ENCODE measurements at regions not wholly inside any gene's neighbourhood (a gene's known extent, or its start where the extent isn't known, plus 50 kb on each side); places are given as distances from the start of the nearest gene placed in this dataset.

DNA sequence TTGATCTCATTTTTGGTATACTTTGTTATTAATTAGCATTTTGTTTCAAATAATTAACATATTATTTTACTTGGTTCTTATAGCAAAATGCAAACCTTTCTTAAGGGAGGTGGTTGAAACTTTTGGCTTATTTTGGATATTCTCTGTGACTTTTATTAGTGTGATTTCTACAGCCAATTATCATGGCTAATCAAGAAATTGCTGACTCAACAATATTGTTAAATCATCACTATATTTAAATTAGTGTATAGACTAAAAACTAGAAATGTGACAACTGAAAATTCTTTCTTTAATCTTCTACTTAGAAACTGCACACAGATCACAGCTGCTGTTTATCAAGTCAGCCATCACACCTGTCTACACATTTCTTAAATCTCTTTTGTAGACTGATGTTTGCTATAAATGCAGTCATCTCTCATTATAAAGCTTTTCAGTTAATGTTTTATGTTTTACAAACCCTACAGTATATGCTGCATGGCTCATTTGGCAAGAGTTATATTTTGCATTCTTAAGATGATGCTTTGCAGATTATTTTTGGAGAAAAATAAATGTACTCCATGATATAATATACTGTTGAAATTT lies 389.8 kb upstream of the PCDH10 start:
- H3K27me3 ChIP-seq = no peaks in the 10 kb centered on the region
- no peaks in the 10 kb centered on the region for H3K4me1 ChIP-seq
- H3K36me3 ChIP-seq = no peaks in the 10 kb centered on the region
- H3K4me3 ChIP-seq = no peak overlapping the region
- H3K9me3 ChIP-seq = no peaks in the 10 kb centered on the region
- H3K27ac ChIP-seq = no peak overlapping the region
- DNase-seq = no peak
- TF ChIP-seq, protein P1, sequence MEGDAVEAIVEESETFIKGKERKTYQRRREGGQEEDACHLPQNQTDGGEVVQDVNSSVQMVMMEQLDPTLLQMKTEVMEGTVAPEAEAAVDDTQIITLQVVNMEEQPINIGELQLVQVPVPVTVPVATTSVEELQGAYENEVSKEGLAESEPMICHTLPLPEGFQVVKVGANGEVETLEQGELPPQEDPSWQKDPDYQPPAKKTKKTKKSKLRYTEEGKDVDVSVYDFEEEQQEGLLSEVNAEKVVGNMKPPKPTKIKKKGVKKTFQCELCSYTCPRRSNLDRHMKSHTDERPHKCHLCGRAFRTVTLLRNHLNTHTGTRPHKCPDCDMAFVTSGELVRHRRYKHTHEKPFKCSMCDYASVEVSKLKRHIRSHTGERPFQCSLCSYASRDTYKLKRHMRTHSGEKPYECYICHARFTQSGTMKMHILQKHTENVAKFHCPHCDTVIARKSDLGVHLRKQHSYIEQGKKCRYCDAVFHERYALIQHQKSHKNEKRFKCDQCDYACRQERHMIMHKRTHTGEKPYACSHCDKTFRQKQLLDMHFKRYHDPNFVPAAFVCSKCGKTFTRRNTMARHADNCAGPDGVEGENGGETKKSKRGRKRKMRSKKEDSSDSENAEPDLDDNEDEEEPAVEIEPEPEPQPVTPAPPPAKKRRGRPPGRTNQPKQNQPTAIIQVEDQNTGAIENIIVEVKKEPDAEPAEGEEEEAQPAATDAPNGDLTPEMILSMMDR (IDR thresholded peaks at IDR 0.05) = no peak
- TF ChIP-seq POLR2A (IDR thresholded peaks at IDR 0.05) = no peak

DNA sequence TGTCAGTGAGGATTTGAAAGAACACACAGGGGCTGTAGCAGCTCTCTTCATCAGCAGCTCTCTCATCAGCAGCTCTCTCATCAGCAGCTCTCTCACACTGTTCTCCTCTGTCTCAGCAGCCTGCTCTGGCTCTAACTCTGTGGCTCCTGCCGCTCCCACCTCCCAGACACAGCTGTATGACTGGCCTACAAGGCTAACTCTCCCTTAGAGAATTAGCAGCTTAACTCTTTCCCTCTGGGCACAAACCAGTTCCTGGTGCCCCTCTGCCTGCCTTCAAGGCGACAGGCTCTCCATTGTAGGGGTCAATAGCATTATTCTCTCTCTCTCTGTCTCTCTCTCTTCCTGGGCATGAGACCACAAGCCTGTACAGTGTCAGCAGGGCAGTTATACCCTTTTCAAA lies 385.6 kb upstream of the PCDH10 start:
- Histone ChIP-seq H3K27ac (no peak overlapping the region), H3K36me3 (no peaks in the 10 kb centered on the region), H3K9me3 (no peaks in the 10 kb centered on the region), H3K27me3 (no peaks in the 10 kb centered on the region), H3K4me1 (no peaks in the 10 kb centered on the region), H3K4me3 (no peak overlapping the region)
- TF ChIP-seq, protein P1 (IDR thresholded peaks at IDR 0.05) = no peak
- TF ChIP-seq POLR2A (IDR thresholded peaks at IDR 0.05) = no peak
- no peak for DNase-seq

DNA sequence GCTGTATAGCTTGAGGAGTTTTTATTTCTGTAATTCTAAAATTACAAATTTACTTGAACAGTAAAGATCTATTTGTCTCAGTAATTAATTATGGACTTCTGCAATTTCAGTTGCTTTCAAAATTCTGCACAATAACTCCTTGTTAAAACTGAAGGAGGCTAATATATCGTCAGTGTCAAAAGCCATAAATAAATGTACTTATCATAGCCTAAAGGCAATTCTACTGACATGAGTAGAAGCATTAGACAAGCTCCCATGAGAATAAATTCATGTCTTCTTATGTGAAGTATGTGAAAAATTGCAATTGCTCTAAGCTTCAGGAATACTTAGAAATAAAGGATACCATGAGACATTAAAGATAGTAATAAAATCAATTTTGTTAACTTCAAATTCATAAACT lies 381.2 kb upstream of the PCDH10 start:
- H3K9me3 ChIP-seq = no peaks in the 10 kb centered on the region
- DNase-seq = no peak
- H3K27me3 ChIP-seq = no peaks in the 10 kb centered on the region
- H3K36me3 ChIP-seq = no peaks in the 10 kb centered on the region
- TF ChIP-seq POLR2A (IDR thresholded peaks at IDR 0.05) = no peak
- TF ChIP-seq, protein P1 (IDR thresholded peaks at IDR 0.05) = no peak
- no peak overlapping the region for H3K4me3 ChIP-seq
- no peaks in the 10 kb centered on the region for H3K4me1 ChIP-seq
- H3K27ac ChIP-seq = no peak overlapping the region

DNA sequence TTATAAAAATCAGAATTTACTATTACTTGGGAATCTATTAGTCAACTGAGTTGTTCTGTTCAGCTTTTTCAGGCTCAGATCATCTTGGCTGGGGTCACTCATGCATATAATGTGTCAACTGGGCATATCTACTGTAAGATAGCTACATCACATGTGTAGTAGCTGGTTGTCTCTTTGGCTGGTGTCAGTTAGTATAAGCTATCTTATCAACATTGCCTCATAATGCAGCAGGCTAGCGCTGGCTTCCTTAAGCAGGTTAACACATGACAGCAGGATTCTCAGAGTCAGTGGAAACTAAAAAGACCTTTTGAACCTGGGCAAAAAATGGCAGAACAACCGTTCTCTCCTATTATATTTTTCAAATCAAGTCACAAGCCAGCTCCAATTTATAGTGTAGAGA lies 378.3 kb upstream of the PCDH10 start:
- no peak for TF ChIP-seq POLR2A (IDR thresholded peaks at IDR 0.05)
- TF ChIP-seq, protein P1 (IDR thresholded peaks at IDR 0.05) = no peak

DNA sequence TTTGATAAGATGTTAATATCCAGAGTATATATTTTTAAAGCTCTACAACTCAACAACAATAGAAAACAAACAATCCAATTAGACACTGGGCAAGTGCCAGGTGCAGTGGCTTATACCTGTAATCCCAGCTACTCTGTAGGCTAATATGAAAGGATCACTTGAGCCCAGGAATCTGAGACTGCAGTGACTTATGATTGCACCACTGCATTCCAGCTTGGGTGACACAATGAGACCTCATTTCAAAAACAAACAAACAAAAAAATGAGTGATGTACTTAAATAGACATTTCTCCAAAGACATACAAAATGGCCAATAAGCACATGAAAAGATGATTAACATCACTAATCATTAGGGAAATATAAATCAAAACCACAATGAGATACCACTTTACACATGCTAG lies 356.8 kb upstream of the PCDH10 start:
- Histone ChIP-seq H3K4me1 (no peaks in the 10 kb centered on the region), H3K27ac (no peak overlapping the region), H3K27me3 (no peaks in the 10 kb centered on the region), H3K9me3 (no peaks in the 10 kb centered on the region), H3K4me3 (no peak overlapping the region), H3K36me3 (no peaks in the 10 kb centered on the region)
- TF ChIP-seq POLR2A (IDR thresholded peaks at IDR 0.05) = no peak
- TF ChIP-seq, protein P1 (IDR thresholded peaks at IDR 0.05) = no peak
- no peak for DNase-seq

More for the DNA sequence above, 378.3 kb upstream of the PCDH10 start:
- no peaks in the 10 kb centered on the region for H3K9me3 ChIP-seq
- H3K27me3 ChIP-seq = no peaks in the 10 kb centered on the region
- H3K27ac ChIP-seq = no peak overlapping the region
- no peak for DNase-seq
- no peaks in the 10 kb centered on the region for H3K4me1 ChIP-seq
- no peak overlapping the region for H3K4me3 ChIP-seq
- H3K36me3 ChIP-seq = no peaks in the 10 kb centered on the region

DNA sequence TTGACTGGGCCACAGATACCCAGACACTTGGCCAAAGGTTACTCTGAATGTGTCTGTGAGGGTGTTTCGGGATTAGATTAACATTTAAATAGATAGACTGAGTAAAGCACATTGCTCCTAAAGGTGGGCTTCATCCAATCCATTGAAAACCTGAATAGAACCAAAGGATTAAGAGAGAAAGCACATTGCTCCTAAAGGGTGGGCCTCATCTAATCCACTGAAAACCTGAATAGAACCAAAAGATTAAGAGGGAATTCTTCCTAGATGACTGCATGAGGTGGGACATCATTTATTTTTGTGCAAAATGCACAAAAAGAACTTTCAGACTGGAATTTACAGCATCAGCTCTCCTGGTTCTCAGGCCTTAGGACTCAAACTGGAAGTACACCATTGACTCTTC lies 351.2 kb upstream of the PCDH10 start:
- Histone ChIP-seq H3K4me1 (no peaks in the 10 kb centered on the region), H3K27me3 (no peaks in the 10 kb centered on the region), H3K36me3 (no peaks in the 10 kb centered on the region), H3K9me3 (no peaks in the 10 kb centered on the region), H3K4me3 (no peak overlapping the region), H3K27ac (no peak overlapping the region)
- TF ChIP-seq, protein P1 (IDR thresholded peaks at IDR 0.05) = no peak
- TF ChIP-seq POLR2A (IDR thresholded peaks at IDR 0.05) = no peak
- no peak for DNase-seq

Measured in Peyer's patch (tissue), 4 donors.